ENCODE measurements at regions not wholly inside any gene's neighbourhood (a gene's known extent, or its start where the extent isn't known, plus 50 kb on each side); places are given as distances from the start of the nearest gene placed in this dataset.
"Not testable (repeated sequence)": the region's sequence is repeated elsewhere in the genome, so short reads cannot be mapped to it uniquely, and the experiment has no call there.

GRCh38 chr12:94839347-94839746, 164.2 kb downstream of the NDUFA12 start:
- ChIA-PET CTCF (no interaction called here), POLR2A (no interaction called here)
- H3K4me3 Mint-ChIP-seq, result no peak overlapping the region

GRCh38 chr12:94836952-94837670, 166.4 kb downstream of the NDUFA12 start:
- H3K9me3 Mint-ChIP-seq; CTCF ChIA-PET; ATAC-seq; H3K27me3 Mint-ChIP-seq; H3K27ac Mint-ChIP-seq; intact Hi-C loops (cut with micrococcal nuclease); H3K36me3 Mint-ChIP-seq (ENCODE audit: low read depth); H3K4me1 Mint-ChIP-seq (ENCODE audit: low read depth); POLR2A ChIA-PET; H3K4me3 Mint-ChIP-seq; DNase-seq: not testable (repeated sequence)

More at GRCh38 chr12:94839347-94839746, 164.2 kb downstream of the NDUFA12 start:
- intact Hi-C loops (cut with micrococcal nuclease), result no loop called here
- DNase-seq, result no peak
- H3K27me3 Mint-ChIP-seq, result no peaks in the 10 kb centered on the region
- no peaks in the 10 kb centered on the region for H3K36me3 Mint-ChIP-seq (ENCODE audit: low read depth)
- no peak for TF ChIP-seq CTCF (IDR thresholded peaks at IDR 0.05)
- H3K9me3 Mint-ChIP-seq, result no peaks in the 10 kb centered on the region
- H3K4me1 Mint-ChIP-seq (ENCODE audit: low read depth), result no peaks in the 10 kb centered on the region
- no peak overlapping the region for H3K27ac Mint-ChIP-seq
- no peak for ATAC-seq

GRCh38 chr12:94834036-94834625, 169.4 kb downstream of the NDUFA12 start:
- ChIA-PET CTCF (no interaction called here), POLR2A (no interaction called here)
- TF ChIP-seq CTCF (IDR thresholded peaks at IDR 0.05), result no peak
- Mint-ChIP-seq H3K4me3 (no peak overlapping the region), H3K9me3 (no peaks in the 10 kb centered on the region), H3K36me3 (ENCODE audit: low read depth) (no peaks in the 10 kb centered on the region), H3K27ac (no peak overlapping the region), H3K27me3 (no peaks in the 10 kb centered on the region), H3K4me1 (ENCODE audit: low read depth) (peaks cover 21% of the 10 kb centered on the region)
- ATAC-seq, result no peak
- intact Hi-C loops (cut with micrococcal nuclease), result no loop called here
- no peak for DNase-seq

GRCh38 chr12:94832780-94833681, 170.5 kb downstream of the NDUFA12 start:
- intact Hi-C loops (cut with micrococcal nuclease), result no loop called here
- TF ChIP-seq CTCF (IDR thresholded peaks at IDR 0.05), result no peak
- no peak overlapping the region for H3K27ac Mint-ChIP-seq
- no peaks in the 10 kb centered on the region for H3K36me3 Mint-ChIP-seq (ENCODE audit: low read depth)
- ATAC-seq (no peak), DNase-seq (no peak)
- no peak overlapping the region for H3K4me3 Mint-ChIP-seq
- ChIA-PET CTCF (no interaction called here), POLR2A (no interaction called here)
- H3K27me3 Mint-ChIP-seq, result no peaks in the 10 kb centered on the region
- H3K4me1 Mint-ChIP-seq (ENCODE audit: low read depth), result peaks cover 21% of the 10 kb centered on the region
- no peaks in the 10 kb centered on the region for H3K9me3 Mint-ChIP-seq

- peaks cover 3% of the 10 kb centered on the region for H3K9me3 Mint-ChIP-seq
- CTCF ChIA-PET, result interaction anchor here (0.9 kb wide), 1 partner anchor 44 kb away, joined by 3 read pairs; no protein-coding TSS in a partner anchor
- intact Hi-C loops (cut with micrococcal nuclease), result no loop called here
- ATAC-seq (no peak), DNase-seq (no peak)
- no peaks in the 10 kb centered on the region for H3K36me3 Mint-ChIP-seq (ENCODE audit: low read depth)
- H3K27ac Mint-ChIP-seq, result no peak overlapping the region
- POLR2A ChIA-PET, result no interaction called here
- H3K27me3 Mint-ChIP-seq, result no peaks in the 10 kb centered on the region
- peaks cover 21% of the 10 kb centered on the region for H3K4me1 Mint-ChIP-seq (ENCODE audit: low read depth)
- no peak overlapping the region for H3K4me3 Mint-ChIP-seq
- TF ChIP-seq CTCF (IDR thresholded peaks at IDR 0.05), result no peak
These were observed 171.4 kb downstream of the NDUFA12 start for GRCh38 chr12:94832105-94832504.
